GM19455 (cell line): ENCODE measurements at regions not wholly inside any gene's neighbourhood (a gene's known extent, or its start where the extent isn't known, plus 50 kb on each side); places are given as distances from the start of the nearest gene placed in this dataset.
A peak's percentile ranks its signal among the peaks of the same experiment; 100 is the strongest.
"Not testable (repeated sequence)": the region's sequence is repeated elsewhere in the genome, so short reads cannot be mapped to it uniquely, and the experiment has no call there.

ENCODE experiments used
- ATAC-seq: cut with Tn5 transposase; IDR thresholded peaks from one replicate; pipeline ENCODE4 v1.9.1; 2021; ENCODE audit not compliant: unreplicated experiment

DNA sequence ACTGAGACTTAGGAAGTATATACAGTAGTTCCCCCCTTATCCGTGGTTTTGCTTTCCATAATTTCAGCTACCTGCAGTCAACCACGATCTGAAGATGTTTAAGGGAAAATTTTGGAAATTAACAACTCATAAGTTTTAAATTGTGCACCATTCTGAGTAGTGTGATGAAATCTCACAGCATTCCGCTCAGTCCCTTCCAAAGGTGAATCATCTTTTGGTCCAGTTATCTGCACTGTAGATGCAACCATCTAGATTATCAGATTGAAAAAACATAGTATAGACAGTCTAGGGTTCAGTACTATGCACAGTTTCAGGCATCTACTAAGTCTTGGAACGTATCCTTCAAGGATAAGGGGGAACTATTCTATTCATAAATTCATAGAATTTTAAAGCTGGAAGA, 109.0 kb downstream of the ANXA3 start:
- ATAC-seq: no peak

GRCh38 chr4:78661086-78661690, 109.6 kb downstream of the ANXA3 start:
- no peak for ATAC-seq

- ATAC-seq: peak; percentile 77
These were observed 110.5 kb downstream of the ANXA3 start for GRCh38 chr4:78661921-78662521.

DNA sequence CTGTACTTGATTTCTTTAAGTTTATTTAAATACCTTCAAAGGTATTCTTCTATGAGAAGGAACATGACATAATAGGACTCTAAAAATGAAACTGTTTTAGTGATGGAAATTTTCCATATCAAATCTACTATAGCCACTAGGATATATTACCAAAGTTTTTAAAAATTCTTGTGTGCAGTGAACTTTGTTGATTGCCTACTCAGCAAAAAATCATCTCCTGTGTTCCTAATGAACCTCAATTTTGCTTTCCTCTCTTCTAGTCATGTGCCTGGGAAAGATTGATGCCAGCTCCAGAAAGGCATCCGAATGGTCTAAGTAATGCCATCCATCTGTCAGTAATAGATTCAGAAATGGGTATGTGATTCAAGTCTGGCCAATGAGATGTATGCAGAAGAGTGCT, 111.1 kb downstream of the ANXA3 start:
- ATAC-seq: no peak

DNA sequence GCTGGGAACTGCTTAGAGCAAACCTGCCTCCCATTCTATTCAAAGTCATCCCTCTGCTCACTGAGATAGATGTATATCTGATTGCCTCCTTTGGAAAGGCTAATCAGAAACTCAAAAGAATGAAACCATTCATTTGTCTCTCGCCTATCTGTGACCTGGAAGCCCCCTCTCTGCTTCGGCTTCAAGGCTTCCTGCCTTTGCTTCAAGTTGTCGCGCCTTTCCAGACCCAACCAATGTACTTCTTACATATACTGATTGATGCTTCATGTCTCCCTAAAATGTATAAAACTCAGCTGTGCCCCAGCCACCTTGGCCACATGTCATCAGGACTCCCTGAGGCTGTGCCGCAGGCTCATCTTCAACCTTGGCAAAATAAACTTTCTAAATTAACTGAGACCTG, 111.9 kb upstream of the BMP2K start:
- not testable (repeated sequence) for ATAC-seq

GRCh38 chr4:78665216-78665770, 110.9 kb upstream of the BMP2K start:
- no peak for ATAC-seq

- ATAC-seq: no peak
These were observed 109.3 kb upstream of the BMP2K start for GRCh38 chr4:78666830-78667258.

- peak; percentile 14 for ATAC-seq
These were observed 108.8 kb upstream of the BMP2K start for GRCh38 chr4:78667325-78667724.

- ATAC-seq: peak; percentile 93
These were observed 108.4 kb upstream of the BMP2K start for GRCh38 chr4:78667764-78668163.

DNA sequence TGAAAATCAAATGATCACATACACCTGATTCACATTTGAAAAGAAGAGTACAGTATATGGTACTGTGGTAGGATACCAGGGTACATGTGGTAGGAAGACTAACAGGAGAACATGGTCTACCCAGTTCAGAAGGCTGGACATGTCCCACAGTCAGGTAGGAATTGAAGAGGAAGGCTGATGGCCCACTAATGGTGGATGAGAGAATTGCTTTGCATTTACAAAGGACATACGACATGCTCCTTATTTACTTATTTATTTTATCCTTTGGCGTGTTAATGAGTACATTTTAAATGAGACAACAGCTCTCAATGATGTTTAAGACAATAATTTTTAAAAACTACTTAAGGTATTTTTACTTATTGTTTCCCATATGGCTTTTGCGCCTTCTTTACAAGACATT, 106.7 kb upstream of the BMP2K start:
- no peak for ATAC-seq

DNA sequence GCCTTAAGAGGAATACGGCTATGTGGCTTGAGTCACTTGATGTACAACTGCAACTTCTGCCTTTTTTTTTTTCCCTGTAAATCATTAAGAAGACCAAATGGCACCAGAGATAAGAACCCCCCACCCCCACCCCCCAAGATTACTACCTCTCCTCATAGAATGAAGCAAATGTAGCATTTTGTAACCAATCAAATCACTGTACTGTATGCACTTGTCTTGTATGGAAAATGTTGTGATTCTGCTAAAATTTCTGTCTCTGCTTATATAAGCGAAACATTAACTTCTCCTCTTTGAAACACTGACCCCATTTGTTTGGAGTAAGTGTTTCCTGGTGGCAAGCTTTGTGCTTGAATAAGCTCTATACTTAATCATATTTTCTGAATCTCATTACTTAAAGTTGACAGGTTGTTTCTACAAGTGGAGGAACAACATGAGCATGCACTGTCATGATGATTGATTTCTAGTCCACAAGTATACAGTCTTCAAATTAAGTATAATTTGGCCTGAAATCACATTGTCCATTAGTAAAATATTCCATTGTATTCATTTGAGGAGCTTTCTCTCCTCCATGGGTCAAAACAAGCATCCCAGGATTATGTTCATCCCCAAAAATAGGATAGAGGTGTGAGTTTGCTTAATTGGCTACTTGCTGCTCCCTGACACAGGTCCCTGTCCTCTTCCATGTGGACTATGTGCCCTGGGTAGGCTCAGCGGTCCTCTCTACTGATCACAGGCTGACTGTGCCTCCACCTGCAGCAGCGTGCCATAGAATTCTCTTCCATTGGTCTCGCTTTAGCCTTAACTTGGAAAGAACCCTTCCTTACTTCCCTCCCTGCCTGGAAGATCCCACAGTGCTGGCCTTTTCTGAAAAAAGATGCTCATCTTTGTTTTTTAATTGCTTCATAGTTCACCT, 104.0 kb upstream of the BMP2K start:
- ATAC-seq: no peak

DNA sequence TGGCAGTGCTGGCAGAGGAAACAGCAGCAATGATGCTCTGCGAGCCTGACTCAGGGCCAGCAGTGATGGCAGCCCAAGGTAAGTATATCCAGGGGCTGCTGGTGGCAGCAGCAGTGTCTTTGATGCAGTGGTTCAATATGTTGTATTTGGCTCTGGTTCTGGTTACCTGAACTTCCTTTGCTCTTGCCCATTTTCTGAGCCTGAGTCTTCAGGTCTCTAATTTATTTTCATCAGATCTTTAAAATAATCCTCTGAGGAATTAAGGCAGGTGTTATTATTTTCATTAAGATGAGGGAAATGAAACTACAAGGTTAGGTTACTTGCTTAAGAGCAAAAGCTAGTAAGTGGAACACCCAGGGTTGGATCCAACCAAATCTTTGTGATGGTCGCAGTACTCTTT, 102.8 kb upstream of the BMP2K start:
- ATAC-seq: no peak

DNA sequence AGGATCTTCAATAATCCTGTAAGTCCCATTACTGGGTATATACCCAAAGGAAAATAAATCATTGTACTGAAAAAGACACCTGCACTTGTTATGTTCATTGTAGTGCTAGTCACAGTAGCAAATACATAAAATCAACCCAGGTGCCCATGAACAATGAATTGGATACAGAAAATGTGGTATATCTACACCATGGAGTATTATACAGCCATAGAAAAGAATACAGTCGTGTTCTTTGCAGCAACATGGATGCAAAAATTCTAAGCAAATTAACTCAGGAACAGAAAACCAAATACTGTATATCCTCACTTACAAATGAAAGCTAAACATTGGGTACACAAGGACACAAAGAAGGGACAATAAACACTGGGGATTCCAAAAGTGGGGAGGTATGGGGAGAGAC, 100.8 kb upstream of the BMP2K start:
- ATAC-seq: no peak

DNA sequence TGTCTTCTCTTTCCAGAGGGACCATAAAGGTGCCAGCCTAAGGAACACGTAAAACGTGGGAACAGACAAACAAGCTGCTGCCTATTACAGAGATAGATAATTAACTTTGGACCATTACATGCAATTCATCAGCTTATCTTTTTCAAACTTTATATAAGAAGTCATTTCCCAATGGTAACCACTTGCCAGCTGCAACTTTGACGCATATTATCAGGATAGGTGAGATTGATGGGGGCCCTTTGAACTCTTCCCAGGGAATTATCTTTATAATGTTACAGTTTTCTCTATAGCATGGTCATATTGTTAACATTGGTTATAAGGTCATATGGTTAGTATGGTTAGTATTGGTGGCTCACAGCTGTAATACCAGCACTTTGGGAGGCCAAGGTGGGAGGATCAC, 94.1 kb upstream of the BMP2K start:
- ATAC-seq: no peak

GRCh38 chr4:78683352-78683751, 92.8 kb upstream of the BMP2K start:
- no peak for ATAC-seq

- no peak for ATAC-seq
These were observed 91.6 kb upstream of the BMP2K start for GRCh38 chr4:78684325-78685079.

- ATAC-seq: no peak
These were observed 88.3 kb upstream of the BMP2K start for GRCh38 chr4:78687818-78688217.

- no peak for ATAC-seq
These were observed 87.8 kb upstream of the BMP2K start for GRCh38 chr4:78688366-78688765.

GRCh38 chr4:78689261-78689660, 86.9 kb upstream of the BMP2K start:
- ATAC-seq: no peak

DNA sequence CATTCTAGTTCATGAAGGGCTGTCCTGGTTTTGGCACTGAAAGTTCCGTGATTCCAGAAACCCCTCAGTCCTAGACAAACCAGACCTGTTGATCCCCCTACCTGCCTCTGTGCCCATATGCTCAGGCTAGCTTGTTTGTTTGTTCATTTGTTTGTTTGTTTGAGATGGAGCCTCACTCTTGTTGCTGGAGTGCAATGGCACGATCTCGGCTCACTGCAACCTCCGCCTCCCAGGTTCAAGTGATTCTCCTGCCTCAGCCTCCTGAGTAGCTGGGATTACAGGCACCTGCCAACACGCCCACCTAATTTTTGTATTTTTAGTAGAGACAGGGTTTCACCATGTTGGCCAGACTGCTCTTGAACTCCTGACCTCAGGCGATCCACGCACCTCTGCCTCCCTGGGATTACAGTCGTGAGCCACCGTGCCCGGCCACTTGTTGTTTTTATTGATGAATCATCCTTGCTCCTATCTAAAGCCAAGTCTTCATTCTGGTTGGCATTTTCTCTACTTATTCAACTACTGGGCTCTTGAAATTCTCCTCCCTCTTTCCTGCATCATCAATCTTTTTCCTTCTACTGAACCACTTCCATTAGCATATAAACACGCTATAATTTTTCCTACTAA, 86.3 kb upstream of the BMP2K start:
- ATAC-seq: no peak

DNA sequence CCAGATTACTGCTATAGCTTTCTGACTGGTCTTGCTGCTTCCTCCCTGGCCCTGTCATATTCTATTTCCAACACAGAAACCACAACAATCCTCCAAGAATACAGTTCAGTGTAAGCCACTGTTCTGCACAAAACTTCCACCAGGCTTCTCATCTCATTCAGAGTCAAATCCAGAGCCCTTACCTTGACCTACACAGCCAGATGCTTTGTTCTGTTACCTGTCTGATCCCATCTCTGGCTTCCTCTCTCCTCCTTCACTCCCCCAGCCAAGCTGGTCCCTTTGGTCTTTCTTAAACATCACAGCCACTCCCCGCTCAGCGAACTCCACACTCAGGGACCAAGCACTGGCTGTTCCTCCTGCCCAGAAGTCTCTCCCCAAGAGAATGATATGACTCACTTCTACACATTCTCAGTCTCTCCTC, 84.8 kb upstream of the BMP2K start:
- no peak for ATAC-seq
